DOHH2 (cell line): ENCODE measurements at regions not wholly inside any gene's neighbourhood (a gene's known extent, or its start where the extent isn't known, plus 50 kb on each side); places are given as distances from the start of the nearest gene placed in this dataset.

Experiments
- CTCF ChIP-seq: fragments of 200-600 bp; sonication (generic); IDR thresholded peaks from one replicate; pipeline ENCODE4 v1.5.1; 2014; ENCODE audit warnings: antibody characterized with exemption, mild to moderate bottlenecking, low read depth, low read length; ENCODE audit not compliant: poor library complexity, severe bottlenecking
- EZH2phosphoT487 ChIP-seq: fragments of 200-600 bp; sonication (generic); IDR thresholded peaks from 2 replicates; pipeline ENCODE4 v1.6.1; 2017; ENCODE audit warnings: borderline replicate concordance, mild to moderate bottlenecking, antibody characterized with exemption, low read length, moderate library complexity, mixed read lengths

- TF ChIP-seq CTCF: no peak
- TF ChIP-seq EZH2phosphoT487: no peak
Observed at GRCh38 chr14:56414236-56414635, 165.4 kb upstream of the TMEM260 start.
